ENCODE measurements at regions not wholly inside any gene's neighbourhood (a gene's known extent, or its start where the extent isn't known, plus 50 kb on each side); places are given as distances from the start of the nearest gene placed in this dataset.
"Not testable (repeated sequence)": the region's sequence is repeated elsewhere in the genome, so short reads cannot be mapped to it uniquely, and the experiment has no call there.

DNA sequence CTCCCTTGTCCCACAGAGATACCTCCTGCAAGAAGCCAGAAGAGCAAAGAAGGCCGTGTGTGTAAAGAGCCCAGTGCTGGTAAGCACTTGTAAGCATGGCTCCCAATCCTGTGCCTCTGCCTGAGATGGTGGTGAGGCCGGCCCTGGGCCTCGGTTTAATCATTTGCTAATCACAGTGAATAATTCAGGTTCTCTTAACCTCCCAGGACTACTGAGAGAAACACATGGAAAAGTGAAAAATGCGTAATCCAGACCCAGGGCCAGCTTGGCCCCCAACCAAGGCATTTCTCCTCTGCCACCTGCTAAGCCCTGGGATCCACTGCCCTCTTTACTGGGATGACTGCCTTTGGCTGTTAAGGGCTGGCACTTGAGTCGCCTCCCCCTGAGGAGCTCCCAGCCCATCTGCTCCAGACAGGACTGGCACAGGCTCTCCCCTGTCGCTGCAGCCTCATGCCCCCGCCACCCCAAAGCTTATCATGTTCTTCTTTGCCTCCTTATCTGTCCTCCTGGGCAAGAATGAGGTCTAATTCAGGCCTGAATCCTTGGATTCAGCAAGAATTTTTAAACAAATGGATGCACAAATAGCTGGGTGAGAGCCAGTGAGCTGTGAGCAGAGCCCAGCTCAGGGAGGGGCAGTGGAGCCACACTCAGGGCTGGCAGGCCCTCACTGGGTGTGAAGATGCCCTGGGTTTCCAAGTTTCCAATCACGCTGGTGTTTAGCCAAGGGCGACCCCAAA lies 193.9 kb upstream of the HS6ST1 start:
- DNase-seq, result no peak

DNA sequence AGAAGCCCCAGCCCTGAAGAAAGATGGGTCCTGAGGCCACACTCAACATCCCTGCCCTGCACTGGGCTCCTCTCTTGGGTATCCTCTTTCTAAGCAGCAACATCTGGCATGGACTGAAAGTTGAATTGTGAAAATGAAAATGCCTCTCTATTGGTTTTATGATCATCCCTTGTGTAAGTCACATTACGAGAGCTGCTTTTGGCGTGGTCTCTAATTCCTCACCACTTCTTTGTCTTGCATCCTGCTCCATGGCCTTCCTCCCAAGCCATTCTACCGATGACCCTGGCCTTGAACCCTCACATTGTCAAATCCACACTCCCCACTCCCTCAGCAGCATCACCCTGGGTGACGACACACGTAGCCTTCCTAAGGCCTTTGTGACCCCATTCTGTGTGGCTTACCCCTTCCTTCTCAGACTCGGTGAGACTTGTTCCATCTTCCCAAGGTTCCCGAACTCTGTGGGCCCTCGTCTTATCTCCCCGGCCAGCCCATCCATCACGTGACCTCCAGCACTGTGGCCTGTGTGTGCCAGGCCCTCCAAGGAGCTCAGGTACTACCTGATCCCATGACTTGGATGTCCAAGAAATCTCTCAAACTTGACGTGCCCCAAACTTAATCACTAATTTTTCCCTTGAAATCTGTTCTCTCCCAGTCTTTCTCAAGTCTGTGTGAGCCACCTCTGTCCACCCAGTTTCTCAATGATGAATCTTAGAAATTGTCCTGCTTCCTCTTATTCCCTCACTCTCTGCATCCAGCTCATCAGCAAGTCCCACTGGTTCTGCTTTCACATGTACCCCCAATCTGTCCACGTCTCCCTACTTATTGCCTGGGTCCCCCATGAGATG lies 194.7 kb upstream of the HS6ST1 start:
- DNase-seq, result no peak

DNA sequence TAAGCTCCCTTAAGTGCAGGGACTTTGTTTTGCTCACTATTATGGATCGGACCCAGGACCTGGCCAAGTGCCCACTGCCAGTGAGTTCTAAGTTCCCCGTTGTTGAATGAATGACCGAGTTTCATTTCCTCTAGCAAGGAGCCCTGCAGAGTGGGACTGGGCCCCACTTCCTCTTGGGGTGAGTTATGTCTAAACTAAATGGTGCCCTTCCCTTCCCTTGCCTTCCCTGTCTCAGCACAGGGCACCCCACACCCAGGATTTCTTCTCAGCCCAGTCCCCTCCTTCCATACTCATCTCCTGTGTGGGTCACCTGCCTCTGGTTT lies 195.3 kb upstream of the HS6ST1 start:
- DNase-seq, result no peak

DNA sequence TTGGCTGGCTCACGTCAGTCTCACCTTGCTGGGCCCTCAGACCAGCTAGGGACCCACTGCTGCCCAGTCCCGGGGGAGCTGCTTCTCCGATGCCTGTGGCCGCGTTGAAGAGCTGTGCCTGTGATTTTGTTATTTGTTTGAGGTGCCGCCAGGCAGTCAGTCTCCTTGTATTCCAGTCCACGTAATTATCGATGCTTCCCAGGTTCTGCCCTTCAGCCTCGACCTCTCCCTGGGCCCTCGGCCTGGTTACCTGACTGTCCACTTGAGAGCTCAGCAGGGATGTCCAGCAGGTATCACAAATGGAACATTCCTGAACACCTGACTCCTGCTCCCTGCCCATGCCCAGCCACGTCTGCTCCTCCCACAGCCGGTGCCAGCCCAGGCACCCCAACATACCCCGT lies 195.9 kb upstream of the HS6ST1 start:
- DNase-seq, result no peak

DNA sequence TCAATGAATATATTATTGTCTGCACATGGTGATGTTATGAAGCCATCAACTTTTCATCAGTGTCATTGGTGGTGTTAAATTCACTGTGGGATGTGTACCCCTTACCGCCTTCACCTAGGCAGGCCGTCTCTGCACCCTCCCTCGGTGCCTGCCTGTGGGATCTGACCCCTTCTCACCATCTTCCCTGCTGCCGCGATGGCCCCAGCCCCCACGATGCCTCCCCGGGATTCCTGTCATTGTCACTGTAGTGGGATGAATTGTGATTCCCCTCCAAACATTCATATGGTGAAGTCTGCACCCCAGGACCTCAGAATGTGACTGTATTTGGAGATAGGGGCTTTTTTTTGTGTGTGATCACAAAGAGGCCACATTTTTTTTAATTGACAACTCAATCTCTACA lies 198.3 kb upstream of the HS6ST1 start:
- DNase-seq, result no peak

DNA sequence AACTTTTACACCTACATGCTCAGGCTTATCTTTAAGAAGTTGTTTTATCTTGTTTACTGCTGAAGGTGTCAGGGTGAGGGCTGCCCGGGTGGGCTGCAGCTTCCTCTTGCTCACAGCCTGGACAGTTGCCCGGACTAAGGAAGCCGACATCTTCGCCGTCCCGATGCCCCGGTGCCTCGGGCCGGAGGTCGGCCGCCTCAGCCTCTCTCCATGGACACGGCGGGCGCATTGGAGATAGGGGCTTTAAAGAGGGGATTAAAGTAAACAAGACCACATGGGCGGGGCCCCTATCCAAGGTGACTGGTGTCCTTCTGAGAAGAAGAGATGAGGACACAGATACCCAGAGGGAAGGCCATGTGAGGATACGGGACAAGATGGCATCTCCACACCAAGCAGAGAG lies 200.4 kb upstream of the HS6ST1 start:
- not testable (repeated sequence) for DNase-seq

DNA sequence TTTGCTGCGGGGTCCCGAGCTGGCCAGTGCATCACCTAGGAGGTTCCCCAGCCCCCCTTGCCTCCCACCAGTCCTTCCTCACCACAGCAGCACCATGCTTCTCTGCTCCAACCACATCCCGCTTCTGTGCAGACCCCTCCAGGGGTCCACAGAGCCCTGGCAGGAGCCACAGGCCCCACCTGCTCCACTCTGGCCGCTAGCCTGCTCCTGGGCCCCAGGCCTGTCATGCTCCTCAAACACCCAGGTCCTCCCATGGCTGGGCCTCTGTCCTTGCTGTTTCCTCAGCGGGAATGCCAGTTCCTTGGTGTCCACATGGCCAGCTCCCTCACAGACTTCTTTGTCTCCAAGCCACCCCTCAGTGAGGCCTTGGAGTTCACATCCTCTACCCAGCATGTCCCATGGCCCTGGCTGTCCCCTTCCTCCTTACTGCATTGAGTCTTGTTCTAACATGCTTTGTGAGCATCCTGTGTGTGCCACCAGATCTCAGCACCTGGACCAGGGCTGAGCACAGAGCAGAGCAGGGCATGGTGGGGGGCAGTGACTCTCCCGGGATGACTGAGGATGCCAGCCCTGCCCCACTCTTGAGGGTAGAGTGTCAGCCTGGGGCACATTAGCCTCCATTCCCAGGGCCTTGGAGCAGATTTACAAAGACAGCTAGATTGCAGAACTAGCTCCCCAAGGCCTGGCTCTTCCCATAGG lies 201.0 kb upstream of the HS6ST1 start:
- no peak for DNase-seq

DNA sequence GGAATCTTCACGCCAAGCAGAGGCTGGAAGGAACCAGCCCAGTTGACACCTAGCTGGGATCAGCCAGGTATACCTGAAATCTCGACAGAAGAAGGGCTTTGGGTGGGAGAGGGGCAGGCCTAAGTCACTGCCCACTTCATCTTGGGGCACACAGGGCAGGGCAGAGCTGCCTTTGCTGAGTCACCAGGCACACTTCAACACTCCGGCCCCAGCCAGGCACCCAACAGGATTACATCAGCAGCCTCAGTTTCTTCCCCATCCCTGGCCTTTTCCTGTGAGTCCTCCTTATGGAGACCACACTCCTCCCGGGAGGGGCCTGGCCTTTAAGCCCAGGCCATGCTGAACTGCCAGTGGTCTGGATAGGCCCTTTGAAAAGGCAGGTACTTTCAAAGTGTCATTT lies 201.7 kb upstream of the HS6ST1 start:
- no peak for DNase-seq

DNA sequence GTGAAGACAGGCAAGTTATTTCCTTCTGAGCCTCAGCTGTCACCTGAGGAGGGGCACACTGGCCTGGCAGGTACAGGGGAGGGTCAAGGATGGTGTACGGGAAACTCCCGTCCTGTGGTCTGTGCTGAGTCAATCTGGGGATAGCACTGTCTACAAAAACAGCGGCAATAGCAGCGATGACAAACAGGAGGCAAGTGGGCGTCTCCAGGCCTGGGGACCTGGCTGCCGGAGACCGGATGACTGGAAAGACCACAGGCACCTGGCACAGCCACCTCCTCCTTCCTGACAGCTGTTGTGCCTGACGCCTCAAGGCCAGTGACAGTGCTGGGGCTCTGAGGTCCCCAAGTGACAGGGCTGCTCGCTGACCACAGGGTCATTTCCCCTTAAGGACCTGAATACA lies 202.1 kb upstream of the HS6ST1 start:
- DNase-seq, result no peak

DNA sequence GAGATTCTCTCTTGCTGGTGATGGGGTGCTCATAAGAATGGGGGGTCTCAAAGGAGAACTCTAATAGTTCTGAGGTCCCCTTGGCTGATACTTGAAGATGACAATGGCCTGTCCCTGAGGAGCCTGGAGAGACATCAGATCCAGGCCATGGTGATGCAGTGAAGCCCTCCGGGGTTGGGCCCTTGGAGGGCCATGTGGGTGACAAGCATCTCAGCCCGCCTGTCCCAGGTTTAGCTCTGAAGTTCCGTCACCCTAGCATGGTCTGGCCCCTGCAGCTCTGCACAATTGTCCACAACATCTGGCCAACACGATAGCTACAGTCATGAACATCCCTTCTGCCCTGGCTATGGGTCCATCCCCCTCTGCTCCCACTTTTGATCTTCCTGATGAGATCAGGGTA lies 202.8 kb upstream of the HS6ST1 start:
- DNase-seq, result no peak

DNA sequence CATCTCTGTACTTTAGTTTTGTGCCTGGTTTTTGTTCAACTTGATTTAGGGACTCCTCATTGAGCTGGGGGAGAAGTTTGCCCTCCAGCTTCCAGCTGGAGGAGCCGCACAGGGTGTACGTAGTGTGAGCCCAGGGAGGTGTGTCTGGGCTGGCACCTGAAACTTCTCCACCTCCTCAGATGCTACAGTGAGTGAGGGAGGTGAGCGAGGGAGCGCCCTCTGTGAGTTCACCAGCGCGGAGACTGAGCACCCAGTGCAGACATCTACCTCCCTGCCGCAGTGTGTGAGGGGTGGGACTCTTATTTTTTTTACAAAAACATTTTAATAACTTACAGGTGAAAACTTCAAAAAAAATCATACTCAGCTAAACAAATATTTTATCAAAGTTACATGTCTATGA lies 204.2 kb upstream of the HS6ST1 start:
- DNase-seq, result no peak

DNA sequence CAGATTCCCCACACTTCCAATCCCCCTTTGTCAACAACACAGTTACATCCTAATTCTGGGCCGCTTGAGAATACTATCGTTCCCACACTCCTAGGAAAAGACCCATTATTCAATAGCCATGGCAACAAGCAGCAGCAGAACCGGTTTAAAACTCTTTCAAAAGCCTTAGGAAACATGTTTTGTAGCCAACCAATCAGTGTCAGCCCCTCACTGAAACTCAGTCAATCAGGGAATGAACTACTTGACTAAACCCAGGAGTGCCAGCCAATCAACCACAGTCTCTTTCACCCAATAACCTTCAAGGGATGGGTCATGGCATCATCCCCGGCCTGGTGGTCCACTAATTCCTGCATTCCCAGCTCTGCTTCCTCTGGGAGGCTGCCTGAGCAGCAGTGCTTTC lies 204.8 kb upstream of the HS6ST1 start:
- DNase-seq, result no peak

DNA sequence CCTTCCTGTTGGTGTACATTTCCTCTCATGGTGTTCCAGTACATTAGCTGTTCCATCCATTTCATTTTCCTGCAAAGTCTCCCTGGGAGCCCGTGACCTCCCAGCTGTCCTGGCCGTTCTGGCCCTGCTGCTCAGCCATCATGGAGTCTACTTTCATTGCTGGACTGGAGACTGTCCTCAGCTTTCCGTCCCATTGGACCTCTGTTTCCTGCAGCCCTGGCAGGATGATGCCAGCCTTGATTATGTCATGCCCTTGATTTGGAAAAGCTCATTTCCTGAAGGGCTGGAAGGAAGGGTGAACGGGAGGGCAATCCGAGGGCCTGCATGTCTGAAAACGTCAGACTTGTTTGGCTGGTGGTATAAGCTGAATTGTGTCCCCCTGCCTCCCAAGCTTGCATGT lies 205.5 kb upstream of the HS6ST1 start:
- no peak for DNase-seq

DNA sequence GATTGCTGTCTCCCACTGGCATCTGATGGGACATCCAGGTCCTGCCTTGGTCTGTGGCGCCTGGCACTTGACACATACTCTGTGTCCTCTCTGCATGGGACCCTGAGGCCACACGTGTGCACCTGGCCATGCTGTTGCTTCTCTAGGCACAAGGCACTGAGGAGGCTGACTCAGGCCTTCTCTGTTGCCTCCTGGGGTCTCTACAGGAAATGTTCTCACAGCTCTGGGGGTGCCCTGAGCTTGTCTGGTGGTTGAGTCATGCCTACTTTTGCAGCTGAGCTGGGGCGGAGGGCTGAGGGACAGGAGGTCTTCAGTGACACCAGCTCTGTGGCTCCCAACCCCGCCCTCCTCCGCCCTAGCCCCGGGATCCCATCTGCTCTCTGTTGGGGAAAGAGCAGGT lies 207.0 kb upstream of the HS6ST1 start:
- DNase-seq, result no peak

DNA sequence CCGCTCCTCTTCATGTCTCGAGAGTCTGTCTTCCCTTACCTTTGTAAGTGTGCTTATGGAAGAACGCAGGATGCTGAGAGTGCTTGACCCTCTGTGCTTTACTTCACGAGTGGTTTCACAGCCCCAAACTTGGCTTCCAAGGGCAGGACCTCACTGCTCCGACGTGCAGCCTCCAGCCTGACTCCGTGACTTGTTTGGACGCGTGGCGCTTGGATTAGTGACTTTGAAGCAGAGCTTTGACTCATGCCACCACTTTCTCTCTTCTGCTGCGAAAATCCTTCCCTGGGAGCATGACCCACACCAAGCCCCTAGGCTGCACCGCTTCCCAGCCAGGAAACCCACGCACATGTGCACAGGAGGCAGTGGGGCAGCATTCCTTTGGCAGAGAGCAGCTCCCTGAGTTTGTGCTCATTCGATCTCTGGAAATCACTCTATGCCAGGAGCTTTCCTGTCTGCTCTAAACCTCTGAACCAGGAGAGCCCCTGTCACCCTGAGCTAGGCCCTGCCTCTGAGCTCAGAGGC lies 207.8 kb upstream of the HS6ST1 start:
- DNase-seq, result no peak

DNA sequence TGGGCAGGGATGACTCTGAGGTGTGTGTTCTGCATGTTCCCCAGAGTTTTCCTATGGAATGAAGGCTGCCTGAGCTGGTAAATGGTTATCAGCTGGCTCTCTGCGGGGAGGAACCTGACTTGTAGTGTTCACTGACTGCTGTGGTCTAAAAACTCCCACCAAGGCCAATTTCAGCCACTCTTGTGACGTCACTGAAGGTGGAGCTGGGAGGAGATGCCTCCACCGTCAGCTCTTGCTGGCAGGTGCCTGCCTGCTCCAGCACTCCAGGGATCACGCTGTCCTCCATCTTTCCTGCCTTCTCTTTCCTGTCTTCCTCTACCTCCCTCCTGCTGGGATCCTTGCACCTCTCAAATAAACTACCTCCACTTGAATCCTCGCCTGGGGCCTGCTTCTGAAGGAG lies 209.5 kb upstream of the HS6ST1 start:
- no peak for DNase-seq

DNA sequence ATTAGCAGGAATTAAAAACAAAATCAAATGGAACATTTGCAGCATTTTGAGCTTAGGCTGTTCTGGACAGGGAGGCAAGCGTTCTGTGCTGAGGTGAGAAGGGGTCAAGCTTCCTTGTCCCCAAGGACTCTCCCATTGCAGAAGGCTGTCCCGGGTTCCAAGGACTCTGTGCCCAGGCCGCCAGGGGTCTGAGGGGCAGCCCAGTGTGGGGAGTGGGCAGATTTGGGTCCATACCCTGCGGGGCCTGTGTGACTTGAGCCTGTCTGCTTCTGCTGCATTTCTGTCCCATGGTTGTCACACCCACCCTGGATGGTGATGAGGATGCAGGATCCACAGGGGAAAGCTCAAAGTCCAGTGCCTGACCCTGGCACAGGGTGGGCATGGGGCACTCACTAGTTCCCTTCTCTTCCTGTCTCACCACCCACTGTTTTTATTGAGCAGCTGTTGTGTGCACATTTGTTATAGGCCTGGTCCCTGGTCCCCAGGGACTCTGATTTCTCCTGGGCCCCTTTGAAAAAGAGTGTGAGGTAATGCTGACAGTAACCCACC lies 211.4 kb upstream of the HS6ST1 start:
- DNase-seq, result no peak

DNA sequence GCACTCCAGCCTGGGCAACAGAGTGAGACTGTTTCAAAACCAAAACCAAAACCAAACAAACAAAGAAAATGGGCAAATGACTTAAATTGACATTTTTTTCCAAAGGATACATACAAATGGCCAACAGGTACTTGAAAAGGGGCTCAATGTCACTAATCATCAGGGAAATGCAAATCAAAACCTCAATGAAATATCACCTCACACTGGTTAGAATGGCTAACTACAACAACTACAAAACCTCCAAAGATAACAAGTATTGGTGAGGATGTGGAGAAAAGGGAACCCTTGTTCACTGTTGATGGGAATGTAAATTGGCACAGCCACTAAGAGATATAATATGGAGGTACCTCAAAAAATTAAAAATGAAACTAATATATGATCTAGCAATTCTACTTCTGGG lies 213.2 kb upstream of the HS6ST1 start:
- no peak for DNase-seq

DNA sequence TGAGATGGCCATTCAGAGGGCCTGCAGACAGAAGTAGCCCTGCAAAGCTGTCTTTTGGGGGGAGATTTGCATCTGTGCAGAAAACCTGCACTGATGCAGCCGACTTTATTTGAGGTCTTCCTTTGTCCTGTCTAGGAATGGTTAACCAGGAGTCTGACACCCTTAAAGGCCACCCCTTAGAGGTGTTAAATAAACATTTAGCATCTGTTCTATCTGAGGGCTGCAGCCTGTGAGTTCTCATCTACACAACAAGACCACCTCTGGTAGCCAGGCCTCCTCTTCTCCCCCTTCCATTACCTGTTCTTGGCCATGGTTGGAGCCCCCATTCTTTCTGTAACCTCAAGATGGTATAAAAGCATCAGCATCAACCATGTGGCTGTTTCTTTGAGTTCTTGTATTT lies 214.4 kb upstream of the HS6ST1 start:
- no peak for DNase-seq

DNA sequence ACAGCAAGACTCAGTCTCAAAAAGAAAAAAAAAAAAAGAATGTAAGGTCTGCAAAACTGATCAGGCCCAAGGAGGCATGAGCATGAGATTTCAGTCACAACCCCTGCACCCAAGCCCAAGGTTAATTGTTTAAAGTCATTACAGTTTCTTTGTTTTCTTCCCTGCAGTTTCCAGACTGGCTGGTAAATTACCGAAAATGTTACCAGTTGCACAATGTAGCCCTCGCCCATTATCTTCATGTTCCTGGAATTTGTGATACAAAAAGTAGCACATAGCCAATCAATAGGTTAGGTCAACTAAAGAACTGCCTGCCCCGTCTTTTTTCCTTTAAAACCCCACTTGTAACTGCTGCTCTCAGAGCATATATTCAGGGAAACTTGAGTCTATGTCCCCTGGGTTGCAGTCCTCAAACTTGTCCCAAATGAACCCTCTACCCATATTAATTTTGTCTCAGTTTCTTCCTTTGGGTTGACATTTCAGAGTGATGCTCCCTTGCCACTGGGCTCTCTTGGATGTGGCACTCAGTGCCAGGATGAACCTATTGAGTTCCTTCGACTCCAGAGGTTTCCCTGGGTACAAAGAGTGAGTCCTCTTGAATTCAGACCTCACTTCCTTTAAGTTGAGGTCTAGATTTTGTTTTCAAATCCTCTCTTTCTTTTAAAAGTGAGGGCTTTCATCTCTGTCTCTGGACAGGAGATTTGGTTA lies 216.2 kb upstream of the HS6ST1 start:
- no peak for DNase-seq

DNA sequence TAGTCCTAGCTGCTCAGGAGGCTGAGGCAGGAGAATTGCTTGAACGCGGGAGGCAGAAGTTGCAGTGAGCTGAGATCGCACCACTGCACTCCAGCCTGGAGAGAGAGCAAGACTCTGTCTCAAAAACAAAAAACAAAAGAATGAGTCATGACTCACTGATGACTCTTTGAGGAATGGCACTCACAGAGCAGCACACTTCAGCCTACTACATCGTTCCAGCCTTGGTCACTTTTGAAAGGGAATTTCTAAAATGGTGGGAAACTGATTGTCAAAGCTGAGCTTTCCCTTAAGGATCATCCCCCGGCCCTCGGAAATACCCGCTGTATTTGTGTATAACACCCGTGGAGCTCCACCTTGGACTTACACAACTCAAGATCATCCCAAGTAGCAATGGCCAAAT lies 217.3 kb upstream of the HS6ST1 start:
- DNase-seq, result no peak

DNA sequence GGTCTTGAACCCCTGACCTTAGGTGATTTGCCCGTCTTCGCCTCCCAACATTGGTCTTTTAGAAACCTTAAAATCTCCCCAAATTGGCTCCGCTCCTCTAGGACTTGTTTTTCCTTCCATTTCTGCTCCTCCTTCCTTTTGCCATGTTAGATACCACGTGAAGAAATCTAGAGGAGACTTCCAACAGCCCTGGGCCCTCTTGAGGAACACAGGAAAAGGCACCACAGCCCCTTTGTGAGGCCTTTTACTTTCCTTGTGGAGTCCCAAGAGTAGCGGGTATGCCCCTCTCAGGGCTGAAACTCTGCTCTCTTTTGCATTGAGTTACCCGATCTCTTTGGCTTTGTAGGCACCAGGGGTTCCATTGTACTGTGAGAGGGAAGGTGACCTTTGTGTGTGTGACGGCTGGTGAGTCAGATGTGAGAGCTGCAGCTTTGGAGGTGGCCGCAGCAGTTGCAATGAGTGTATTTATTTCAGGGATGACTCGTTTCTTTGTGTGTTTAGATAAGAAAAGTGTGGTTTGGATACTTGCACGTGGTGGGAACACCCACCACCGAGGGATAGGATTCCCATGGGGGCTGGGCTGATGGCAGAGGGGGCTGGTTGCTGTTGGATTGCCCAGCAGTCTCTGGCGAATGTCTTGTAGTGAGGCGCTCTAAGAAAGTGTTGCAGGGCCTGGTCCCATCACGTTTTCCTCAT lies 218.4 kb upstream of the HS6ST1 start:
- no peak for DNase-seq

Data from activated gamma-delta T cell (primary cell).